ENCODE measurements at regions not wholly inside any gene's neighbourhood (a gene's known extent, or its start where the extent isn't known, plus 50 kb on each side); places are given as distances from the start of the nearest gene placed in this dataset.

- FAIRE-seq (no peak), DNase-seq (ENCODE audit: low read depth, low spot score) (no peak), ATAC-seq (no peak)
- Histone ChIP-seq H3K4me3 (no peak overlapping the region), H3K4me1 (ENCODE audit: control insufficient read depth, insufficient read depth, low read length) (no peaks in the 10 kb centered on the region), H3K79me2 (ENCODE audit: control insufficient read depth, insufficient read depth, low read length) (no peaks in the 10 kb centered on the region), H3K27ac (ENCODE audit: control insufficient read depth, insufficient read depth) (no peak overlapping the region), H3K36me3 (ENCODE audit: control insufficient read depth in 2 of 2, insufficient read depth in 2 of 2, low read length in 1 of 2) (no peaks in the 10 kb centered on the region), H4K20me1 (ENCODE audit: control insufficient read depth, insufficient read depth) (no peaks in the 10 kb centered on the region), H3K27me3 (replicated peaks in 1 of 2; ENCODE audit: control insufficient read depth in 2 of 2, insufficient read depth in 2 of 2, low read length in 1 of 2) (no peaks in the 10 kb centered on the region), H2AFZ (ENCODE audit: control insufficient read depth, low read depth, low read length) (no peak overlapping the region), H3K9me3 (replicated peaks; ENCODE audit: control insufficient read depth, insufficient read depth, low read length) (no peaks in the 10 kb centered on the region), H3K4me2 (ENCODE audit: control insufficient read depth, insufficient read depth) (no peak overlapping the region), H3K9ac (ENCODE audit: control insufficient read depth, insufficient read depth, low read length) (no peak overlapping the region)
- 0% methylated on average over 1 of the region's 1 CpG for WGBS (ENCODE audit: insufficient coverage, insufficient replicate concordance, low lambda C conversion rate, missing lambda C conversion rate)
- TF ChIP-seq SMC3 (IDR thresholded peaks at IDR 0.05; ENCODE audit: borderline replicate concordance, low read length) = no peak
- TF ChIP-seq SMAD5 (IDR thresholded peaks at IDR 0.05; ENCODE audit: low read depth) = no peak
- TF ChIP-seq MYC (IDR thresholded peaks at IDR 0.05; ENCODE audit: insufficient read depth, insufficient read length, insufficient replicate concordance, low read length, severe bottlenecking) = no peak
- TF ChIP-seq RELA (IDR thresholded peaks at IDR 0.05; ENCODE audit: borderline replicate concordance, partially characterized antibody) = no peak
- no peak for TF ChIP-seq STAT1 (conservative IDR thresholded peaks at IDR 0.05)
- TF ChIP-seq NFYA (IDR thresholded peaks at IDR 0.05; ENCODE audit: borderline replicate concordance, low read depth, low read length) = no peak
- TF ChIP-seq TCF7 (IDR thresholded peaks at IDR 0.05; ENCODE audit: borderline replicate concordance) = no peak
- TF ChIP-seq TARDBP (IDR thresholded peaks at IDR 0.05; ENCODE audit: borderline replicate concordance) = no peak
- no peak for TF ChIP-seq TBL1XR1 (IDR thresholded peaks at IDR 0.05; ENCODE audit: low read depth, low read length)
- no peak for TF ChIP-seq EP300 (IDR thresholded peaks at IDR 0.05; ENCODE audit: borderline replicate concordance in 1 of 2, control insufficient read depth in 1 of 2, low read depth in 2 of 2, low read length in 2 of 2)
- intact Hi-C loops (cut with micrococcal nuclease; ENCODE audit: unreplicated experiment) (no loop called here), in situ Hi-C loops (cut with MboI) (no loop called here)
- CTCF ChIA-PET = interaction anchor here (1.1 to 1.6 kb wide), 2 partner anchors 9 to 18 kb away, joined by 3 to 4 read pairs; no protein-coding TSS in a partner anchor
- SMC1A ChIA-PET (ENCODE audit: uncharacterized antibody, unreplicated experiment) = no interaction called here
- POLR2A ChIA-PET = no interaction called here
- RAD21 ChIA-PET (ENCODE audit: unreplicated experiment) = no interaction called here
- BruUV-seq (replicated peaks) = no TSS peak
These were observed 255.6 kb upstream of the G2E3 start for GRCh38 chr14:30303350-30303749.

Data from GM12878 (cell line).